CD4-positive, alpha-beta T cell treated with Interleukin-4 for 1 hour (primary cell): ENCODE measurements at regions not wholly inside any gene's neighbourhood (a gene's known extent, or its start where the extent isn't known, plus 50 kb on each side); places are given as distances from the start of the nearest gene placed in this dataset.
"Not testable (repeated sequence)": the region's sequence is repeated elsewhere in the genome, so short reads cannot be mapped to it uniquely, and the experiment has no call there.

Experiments used
- DNase-seq, 2 donors: peaks; one replicate each; pipeline ENCODE4 v3.0.0-alpha.2; 2020 to 2022

DNA sequence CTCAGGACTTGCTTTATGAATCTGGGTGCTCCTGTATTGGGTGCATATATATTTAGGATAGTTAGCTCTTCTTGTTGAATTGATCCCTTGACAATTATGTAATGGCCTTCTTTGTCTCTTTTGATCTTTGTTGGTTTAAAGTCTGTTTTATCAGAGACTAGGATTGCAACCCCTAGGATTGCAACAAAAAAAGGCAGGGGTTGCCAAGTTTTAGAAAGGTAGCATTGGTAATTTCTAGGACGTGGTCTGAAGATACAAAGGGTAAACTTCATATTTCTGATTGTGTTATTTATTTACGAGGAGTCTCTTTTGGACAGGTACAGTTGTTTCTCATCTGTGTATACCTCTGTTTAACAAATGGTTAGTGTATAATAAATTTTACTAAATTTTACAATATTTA is 433.7 kb downstream of the BTG1 start:
- not testable (repeated sequence) for DNase-seq

DNA sequence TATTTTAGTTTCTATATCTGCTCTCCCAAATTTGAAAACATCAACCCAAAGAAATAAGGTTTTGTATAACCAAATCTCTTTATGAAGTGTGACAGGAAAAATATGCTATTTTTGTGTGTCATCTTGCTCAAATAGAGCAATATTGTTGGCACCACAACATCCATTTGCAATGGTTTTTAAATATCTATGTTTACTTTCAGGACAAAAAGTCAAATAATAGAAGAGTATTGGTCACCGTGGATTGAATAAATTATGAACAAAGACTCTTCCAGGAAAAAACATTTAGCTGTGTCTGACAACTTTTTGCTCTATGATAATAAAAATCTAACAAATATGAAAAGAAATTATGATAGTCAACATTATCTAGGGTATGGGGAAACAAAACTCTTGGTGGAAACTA is 439.2 kb downstream of the BTG1 start:
- DNase-seq: no peak

DNA sequence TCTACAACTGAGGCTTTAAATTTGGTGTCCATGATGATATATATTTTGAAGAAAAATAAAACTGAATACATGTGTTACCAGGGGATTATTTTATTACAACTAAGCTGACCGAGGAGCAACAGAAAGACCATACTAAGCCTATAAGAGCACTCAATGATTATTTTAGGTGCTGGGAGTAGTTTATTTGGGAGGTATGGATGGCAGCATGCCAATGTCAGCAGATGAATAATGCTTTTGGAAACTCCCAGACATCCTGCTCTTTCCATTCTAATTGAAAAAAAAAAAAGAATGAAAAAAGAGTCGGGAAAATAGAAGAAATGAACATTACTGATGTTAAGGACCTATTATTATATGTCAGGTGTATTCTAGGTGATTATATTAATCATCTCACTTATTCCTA is 441.2 kb downstream of the BTG1 start:
- no peak for DNase-seq

DNA sequence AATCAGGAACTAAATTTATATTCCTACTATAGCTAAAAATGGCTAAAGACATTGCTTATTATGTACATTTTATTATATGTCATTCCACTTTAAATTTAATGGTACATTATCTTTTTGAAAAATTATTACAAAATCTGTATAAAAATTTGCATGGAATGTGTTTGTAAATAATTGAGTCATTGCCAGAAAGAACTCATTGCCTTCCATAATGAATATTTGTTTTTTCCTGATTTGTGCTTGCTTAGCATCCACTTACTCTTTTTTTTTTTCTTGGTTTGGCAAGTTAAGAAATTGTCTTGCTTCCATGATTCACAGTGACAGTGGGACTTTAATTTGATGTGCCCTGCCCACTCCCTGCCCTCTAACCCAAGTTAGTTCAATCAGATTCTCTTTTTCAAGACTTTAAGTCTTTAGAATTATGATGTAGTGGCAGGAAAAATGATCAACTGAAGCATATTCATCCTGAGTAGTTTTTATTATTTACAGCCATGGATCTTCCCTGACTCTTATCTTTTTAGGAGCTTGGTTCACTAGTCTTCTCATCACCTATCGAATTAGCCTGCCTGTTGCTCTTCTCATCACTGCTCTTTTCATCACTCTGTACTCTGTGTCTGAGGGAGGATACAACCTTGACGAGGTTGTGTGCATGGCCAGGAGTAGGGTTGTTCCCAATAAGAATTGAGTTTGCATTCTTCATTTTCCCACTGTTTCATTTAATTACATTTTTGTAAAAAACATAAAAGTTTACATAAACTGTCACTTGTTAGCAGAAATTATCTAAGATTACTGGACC is 442.0 kb downstream of the BTG1 start:
- DNase-seq: no peak

DNA sequence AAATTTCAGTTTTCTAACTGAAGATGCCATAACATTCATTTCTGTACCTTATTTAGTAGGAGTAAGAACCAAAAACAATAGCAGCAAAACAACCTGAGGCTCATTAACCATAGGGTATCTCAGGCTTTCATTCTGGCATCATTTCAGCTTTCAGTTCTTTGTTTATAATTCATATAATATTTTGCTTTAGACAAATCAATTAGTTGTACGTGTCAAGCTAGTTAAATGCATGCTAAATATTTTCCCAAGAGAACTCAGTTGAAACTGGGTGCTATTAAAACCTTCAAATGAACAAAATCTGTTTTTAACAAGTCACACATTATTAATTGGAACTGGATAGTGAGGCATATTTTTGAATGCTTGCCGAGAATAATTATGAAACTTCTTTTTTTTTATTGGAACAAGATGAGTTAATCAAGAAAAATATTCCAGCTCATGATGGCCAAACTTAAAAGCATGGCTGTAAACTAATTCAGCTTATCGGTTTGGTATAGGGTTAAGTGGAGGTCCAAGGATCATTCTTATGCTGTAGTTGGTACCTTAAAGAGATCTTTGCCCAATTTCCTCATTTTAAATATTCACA is 442.7 kb downstream of the BTG1 start:
- DNase-seq: no peak

DNA sequence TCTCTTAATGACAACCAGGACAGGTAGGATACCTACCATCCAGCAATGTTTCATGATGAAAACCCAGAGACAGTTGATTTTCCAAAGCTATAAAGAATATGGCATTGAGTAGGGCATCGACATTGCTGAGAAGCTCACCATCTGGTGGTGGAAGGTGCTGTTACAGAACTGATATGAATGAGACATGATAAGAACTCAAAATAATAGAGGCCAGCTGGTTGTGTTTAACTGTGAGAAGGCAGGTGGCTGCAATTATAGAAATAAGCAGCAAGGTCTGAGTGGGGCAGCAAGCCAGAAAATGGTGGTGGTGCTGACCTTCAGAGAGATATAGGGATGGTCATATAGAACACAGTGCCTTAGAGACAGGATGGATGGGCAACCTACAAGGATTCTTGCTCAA is 449.7 kb downstream of the BTG1 start:
- no peak for DNase-seq

DNA sequence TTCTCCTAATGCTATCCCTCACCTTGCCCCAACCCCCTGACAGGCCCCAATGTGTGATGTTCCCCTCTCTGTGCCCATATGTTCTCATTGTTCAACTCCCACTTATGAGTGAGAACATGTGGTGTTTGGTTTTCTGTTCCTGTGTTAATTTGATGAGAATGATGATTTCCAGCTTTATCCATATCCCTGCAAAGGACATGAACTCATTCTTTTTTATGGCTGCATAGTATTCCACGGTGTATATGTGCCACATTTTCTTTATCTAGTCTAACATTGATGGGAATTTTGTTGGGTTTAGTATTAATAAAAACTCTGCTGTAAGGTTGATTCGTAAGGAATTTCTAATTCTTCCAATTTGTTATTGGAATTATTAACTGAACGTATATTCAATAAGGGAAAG is 450.2 kb downstream of the BTG1 start:
- not testable (repeated sequence) for DNase-seq

DNA sequence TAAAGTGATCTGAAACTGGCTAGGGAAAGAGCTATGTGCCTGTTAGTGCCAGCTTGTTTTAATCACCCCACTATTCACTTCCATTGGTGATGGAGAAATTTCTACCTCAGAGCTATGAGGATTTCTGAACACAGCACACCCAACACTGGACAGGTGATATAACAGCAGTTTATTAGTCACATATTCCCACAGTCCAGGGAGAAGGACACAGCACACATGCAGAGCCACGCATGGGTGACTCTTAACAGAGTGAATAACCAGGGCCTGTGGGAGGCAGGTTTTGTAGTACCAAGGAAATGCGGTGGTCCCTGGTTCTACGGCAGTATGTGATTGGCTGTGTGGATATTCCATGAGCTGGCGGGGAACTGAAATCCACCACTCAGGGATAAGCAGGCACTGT is 455.1 kb downstream of the BTG1 start:
- no peak for DNase-seq

DNA sequence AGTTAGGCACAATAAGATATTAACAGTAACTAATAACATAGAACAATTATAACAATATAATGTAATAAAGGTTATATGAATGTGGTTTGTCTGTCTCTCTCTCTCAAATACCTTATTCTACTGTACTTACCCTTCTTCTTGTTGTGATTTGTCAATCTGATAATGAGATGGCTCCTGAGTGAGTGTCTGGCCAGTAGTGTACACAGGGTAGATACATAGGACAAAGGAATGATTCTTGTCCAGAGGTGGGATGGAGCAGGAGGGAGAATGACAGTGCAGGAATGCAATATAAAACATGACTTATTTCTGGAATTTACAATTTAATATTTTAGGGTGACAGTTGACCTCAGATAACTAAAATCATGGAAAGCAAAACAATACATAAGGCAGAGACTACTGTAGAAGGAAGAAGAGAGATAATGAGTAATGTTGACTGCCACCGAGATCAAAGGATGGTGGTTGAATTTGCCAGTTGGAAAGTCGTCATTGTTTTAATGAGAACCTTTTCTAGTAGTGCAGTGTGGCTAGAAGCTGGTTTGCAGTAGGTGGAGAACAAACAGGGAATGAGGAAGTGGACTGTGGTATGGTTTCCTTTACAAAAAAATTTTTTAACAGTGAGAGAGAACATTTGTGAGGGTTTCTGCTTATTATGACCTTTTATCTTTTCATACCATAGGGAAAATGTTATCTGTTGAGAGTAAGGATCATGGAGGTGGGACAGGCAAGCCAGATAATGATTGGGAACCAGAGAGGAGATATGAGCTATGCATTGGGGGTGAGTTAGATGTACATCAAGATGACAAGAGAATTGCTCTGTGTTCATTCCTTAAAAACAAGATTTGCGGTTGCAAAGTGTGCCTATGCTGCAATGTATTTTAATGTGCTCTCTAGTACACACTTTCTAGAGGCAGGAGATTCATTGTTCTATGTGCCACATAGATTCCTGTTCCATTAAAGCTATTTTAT is 458.3 kb downstream of the BTG1 start:
- peak; percentile 14 to 31 for DNase-seq

DNA sequence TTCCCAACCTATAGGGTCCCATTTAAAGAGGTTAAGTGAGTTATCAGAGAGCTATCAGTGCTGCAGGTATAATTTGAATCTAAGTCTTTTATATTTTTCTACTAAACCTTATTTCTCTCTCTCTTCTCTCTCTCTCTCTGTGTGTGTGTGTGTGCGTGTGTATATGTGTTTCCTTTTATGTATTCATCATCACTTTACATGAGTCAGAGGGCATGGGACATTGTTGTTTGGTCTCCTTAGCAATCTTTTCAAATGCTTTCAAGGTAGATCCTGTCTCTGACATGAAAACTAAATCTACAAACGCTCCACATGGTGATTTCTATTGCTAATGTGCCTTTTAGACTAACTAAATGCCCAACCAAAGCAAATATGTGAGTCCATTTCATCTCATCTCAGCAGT is 459.7 kb downstream of the BTG1 start:
- peak in 1 of 2 donors; percentile 2 for DNase-seq

DNA sequence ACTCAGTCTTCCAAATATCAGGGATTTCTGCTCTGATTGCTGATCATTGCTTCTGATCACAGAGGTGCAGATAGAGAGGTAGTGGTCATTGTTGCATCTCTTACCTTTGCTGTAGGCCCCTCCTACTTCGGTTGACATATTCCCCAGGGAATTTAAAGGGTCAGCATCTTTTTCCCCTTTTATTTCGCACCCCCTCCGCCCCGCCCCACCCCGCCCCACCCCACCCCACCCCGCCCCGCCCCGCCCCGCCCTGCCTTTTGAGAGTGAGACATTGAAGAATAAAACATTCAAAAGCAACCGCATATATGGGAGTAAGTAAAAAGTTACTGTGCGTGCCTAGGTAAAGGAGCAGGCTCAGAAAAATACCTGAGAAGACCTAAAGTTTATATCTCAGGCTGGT is 463.9 kb downstream of the BTG1 start:
- DNase-seq: no peak

DNA sequence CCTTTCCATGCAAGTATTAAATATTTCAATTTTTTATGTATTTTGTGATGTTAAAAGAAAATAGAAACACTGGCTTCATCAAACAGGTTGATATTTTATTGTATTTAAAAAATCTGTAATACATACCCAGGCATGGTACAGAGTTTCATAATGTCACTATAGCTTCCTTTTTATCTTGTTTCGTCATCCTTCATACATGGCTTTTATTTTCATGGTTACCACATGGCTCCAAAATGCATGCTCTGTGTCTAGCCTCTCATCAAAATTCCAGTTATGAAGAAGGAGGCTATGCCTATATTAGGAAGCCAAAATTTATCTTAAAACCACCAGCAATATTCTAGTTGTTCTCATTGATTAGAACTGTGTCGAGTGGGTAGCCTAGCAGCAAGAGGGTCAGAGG is 464.8 kb downstream of the BTG1 start:
- no peak for DNase-seq

DNA sequence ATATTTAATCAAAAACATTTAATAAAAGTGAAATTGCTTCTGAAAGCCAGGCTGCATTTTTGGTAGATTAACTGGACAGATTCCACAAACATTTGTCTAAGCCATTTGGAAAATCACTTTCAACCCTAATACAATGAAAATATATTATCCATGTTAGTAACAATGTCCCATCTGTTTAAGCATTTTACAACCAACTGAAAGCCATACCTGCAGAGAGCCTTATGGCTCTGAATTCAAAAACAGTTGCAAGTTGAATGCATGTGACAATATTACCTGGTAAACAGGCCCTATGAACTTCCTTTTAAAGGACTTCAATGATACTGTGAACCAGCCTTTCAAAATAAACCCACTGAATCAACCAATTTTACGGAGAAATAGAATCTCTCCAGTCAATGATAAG is 468.1 kb downstream of the BTG1 start:
- DNase-seq: no peak

DNA sequence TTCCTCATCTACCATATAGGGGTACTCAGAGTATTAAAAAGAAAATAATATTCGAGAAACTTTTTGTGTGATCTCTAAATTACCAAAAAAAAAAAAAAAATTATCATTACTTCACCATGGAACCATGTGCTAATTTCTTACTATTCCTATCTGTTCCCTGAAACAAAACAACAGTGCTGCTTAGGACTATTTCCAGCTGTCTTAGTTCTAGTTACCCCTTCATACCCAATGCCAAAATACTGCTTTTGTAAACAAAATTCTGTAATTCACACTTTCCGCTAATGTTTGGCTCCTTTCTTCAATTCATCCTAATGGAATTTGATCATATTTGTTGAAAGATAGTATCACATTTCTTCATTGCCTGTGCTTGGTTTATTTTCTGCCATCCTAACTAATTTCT is 470.2 kb downstream of the BTG1 start:
- DNase-seq: no peak

DNA sequence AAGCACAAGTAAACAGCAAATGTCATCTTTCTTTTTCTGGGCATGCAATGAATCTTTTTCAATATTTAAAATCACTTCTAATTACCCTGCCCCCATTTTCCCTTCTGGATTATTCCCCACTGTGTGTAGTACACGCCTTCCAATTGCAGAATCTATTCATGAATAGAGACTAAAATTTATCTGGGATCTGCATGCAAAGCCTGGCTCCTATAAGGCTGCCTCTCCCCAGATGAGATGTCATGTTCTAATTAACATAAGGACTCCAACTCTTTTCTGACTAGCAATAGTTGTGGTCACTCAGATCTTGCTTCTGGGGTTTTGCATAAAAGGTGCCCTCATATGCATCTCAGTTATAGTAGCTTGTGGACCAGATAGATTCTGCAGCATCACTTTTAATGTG is 473.5 kb downstream of the BTG1 start:
- no peak for DNase-seq

DNA sequence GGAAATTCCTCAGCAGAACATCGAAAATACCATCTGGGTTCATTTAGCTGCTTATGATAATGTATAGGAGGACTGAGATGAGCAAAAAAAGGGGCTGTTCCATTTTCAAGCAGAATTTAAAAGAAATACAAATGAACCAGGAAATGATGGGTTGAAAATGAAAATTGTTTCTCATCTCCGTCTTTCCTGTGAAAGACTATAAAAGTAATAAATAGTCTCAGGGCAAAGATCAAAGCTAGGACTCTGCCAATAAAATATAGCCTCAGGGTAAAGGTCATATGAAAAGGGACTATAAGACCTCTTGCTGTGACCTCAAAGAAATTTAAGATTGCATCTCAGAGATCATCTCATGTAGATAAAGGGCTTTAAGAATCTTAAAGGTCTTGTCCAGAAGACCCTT is 478.0 kb downstream of the BTG1 start:
- no peak for DNase-seq

DNA sequence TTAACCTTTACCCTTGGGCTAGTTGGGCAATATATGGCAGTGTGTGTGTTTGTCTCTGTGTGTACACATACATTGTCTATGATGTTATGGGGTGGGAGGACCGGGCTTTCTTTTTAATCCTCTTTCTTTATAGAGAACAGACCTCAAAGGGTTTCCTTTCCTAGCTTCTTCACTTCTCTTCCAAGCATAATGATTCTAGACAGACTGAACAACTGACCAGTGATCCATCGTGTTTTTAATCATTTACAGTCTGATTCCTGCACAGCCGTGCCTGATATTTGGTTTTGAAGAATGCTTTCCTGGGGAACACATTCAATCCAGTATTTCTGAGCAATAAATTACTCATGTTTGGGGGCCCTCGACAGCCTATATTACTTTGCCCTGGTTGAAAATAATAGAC is 481.1 kb upstream of the DCN start:
- DNase-seq: no peak

DNA sequence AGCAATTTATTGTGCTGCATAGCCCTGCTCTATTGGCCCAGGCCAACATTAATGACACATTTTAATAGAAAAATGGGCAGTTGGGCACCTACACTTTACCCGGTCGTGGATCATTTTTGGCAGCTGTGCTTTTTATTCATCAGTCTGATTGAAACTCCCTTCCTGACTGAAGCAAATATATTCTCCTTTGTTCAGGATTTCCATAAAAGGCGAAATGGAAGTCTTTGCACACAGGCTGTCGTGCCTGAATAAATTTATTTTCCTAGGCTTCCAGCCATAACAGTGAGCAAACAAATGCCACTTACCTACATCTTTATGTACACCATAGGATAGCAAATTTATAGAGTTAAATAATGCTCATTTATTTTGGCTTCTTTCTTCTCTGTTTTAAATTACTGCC is 480.7 kb upstream of the DCN start:
- no peak for DNase-seq

DNA sequence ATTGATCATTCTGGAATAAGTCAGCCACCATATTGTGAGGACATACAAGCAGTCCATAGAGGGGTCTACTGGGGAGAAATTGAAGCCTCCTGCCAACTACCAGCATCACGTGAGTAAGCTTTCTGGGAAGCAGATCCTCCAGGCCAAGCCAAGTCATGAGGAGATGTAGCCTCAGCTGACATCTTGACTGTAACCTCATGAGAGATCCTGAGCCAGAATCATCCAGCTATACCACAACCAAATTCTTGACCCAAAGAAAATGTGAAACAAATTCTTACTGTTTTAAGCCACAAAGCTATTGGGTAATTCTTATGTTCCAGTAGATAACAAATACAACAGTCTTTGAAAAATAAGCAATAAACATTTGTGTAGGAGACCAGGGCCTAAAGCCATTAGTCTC is 479.4 kb upstream of the DCN start:
- no peak for DNase-seq

DNA sequence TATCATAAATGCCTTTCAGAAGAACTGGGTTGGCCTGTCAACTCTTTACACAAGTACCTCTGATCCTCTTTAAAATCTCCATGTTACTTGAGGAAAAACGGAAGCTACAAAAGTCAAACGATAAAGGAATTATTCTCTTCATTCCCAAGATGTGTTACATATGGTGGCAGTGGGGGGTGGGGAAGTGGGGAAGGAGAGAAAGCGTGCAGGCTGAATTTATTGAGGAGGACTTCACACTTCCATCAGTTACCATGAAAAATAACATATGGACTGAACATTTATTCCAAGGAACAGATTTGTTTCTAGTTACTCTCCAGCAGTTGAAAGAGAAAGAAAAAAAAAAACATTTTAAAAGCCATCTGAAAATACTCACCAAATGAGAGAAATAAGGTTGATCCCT is 474.4 kb upstream of the DCN start:
- no peak for DNase-seq

DNA sequence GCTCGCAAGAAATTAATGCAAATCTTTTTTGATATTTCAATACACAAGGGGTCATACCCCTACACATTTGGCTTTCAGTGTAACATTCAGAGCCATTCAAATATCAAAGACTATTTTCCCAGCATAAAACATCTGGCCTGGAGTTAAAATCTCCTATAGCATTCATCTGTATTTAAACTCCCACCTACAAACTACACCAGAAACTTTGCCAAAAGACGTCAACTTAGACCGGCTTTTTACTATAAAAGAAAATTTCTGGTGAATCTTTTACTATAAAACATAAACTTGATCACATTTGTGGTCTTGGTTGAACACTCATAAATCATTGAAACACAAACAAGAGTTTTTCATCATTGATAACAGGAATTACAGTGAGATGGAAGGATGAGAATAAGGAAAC is 473.3 kb upstream of the DCN start:
- no peak for DNase-seq

DNA sequence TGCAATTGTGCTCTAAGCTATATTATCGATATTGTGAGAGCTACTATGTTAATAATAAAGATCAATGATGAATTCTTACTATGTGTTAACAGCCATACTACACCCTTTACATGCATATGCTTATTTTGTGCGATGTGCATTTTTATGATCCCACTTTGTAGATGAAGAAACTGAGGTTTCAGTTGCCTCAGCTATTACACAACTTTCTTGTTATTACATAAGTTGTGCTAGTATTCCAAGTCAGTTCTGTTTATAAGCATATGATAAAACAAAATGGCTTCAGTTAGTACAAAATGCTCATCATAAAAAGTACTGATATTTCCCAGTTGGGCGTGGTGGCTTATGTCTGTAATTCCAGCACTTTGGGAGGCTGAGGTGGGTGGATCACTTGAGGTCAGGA is 471.5 kb upstream of the DCN start:
- DNase-seq: no peak

DNA sequence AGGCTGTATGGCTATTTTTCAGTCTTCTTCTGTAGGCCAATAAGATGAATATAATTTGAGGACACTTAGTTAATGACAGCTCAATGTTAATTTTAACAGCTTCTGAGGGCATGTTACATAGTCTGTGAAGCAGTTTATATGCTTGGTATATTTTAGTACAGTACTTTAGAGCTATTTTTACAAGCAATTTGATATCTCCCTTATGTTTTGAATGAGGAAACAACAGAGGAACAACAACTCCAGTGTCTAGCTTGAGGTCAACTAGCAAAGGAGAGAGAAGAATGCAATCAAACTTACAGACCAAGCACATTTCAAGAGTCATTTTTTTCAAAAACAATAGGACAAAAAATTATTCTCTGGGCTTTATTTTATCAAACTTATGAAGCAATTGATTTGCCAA is 469.1 kb upstream of the DCN start:
- DNase-seq: no peak

DNA sequence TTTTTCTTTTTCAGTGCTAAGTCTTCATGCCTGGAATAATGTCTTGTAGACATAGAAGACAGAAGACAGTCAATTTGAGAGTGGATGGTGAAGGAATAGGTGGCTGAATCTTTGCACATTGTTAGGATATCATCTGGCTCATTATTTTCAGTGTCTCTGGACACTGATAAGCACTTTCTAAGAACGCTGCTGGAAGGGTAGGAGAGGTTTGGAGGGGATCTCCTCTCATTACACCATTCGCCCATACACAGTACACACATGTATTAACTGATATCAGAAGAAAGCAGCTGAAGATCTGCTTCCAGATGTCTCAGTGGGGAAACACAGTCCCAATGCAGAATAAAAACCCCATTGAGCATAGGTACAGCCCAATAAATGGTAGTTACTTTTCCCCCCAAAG is 461.1 kb upstream of the DCN start:
- DNase-seq: no peak
